ENCODE measurements at regions not wholly inside any gene's neighbourhood (a gene's known extent, or its start where the extent isn't known, plus 50 kb on each side); places are given as distances from the start of the nearest gene placed in this dataset.

- no peak for DNase-seq
Measured at GRCh38 chr21:20592463-20592862, 405.7 kb upstream of the NCAM2 start.

- DNase-seq: no peak
Measured at GRCh38 chr21:20603236-20603635, 395.0 kb upstream of the NCAM2 start.

- no peak for DNase-seq
Measured at GRCh38 chr21:20611008-20611407, 387.2 kb upstream of the NCAM2 start.

GRCh38 chr21:20613654-20614053 lies 384.6 kb upstream of the NCAM2 start:
- DNase-seq: no peak

- DNase-seq: no peak
Measured at GRCh38 chr21:20617130-20617529, 381.1 kb upstream of the NCAM2 start.

GRCh38 chr21:20618878-20619277 lies 379.3 kb upstream of the NCAM2 start:
- no peak for DNase-seq

- DNase-seq: no peak
Measured at GRCh38 chr21:20627594-20627993, 370.6 kb upstream of the NCAM2 start.

- DNase-seq: no peak
Measured at GRCh38 chr21:20631633-20632032, 366.6 kb upstream of the NCAM2 start.

GRCh38 chr21:20639026-20639425 lies 359.2 kb upstream of the NCAM2 start:
- DNase-seq: no peak

- no peak for DNase-seq
Measured at GRCh38 chr21:20641241-20641640, 357.0 kb upstream of the NCAM2 start.

GRCh38 chr21:20642681-20643080 lies 355.5 kb upstream of the NCAM2 start:
- DNase-seq: no peak

GRCh38 chr21:20644552-20644951 lies 353.7 kb upstream of the NCAM2 start:
- no peak for DNase-seq

- DNase-seq: no peak
Measured at GRCh38 chr21:20645344-20645743, 352.9 kb upstream of the NCAM2 start.

- DNase-seq: no peak
Measured at GRCh38 chr21:20646431-20647165, 351.6 kb upstream of the NCAM2 start.

- no peak for DNase-seq
Measured at GRCh38 chr21:20647607-20648006, 350.6 kb upstream of the NCAM2 start.

- DNase-seq: no peak
Measured at GRCh38 chr21:20649231-20649630, 349.0 kb upstream of the NCAM2 start.

GRCh38 chr21:20652846-20653245 lies 345.4 kb upstream of the NCAM2 start:
- DNase-seq: no peak

GRCh38 chr21:20661246-20661645 lies 337.0 kb upstream of the NCAM2 start:
- DNase-seq: no peak

- no peak for DNase-seq
Measured at GRCh38 chr21:20661745-20662422, 336.3 kb upstream of the NCAM2 start.

- no peak for DNase-seq
Measured at GRCh38 chr21:20662514-20662913, 335.7 kb upstream of the NCAM2 start.

- DNase-seq: no peak
Measured at GRCh38 chr21:20667931-20668330, 330.3 kb upstream of the NCAM2 start.

- DNase-seq: no peak
Measured at GRCh38 chr21:20685475-20685874, 312.7 kb upstream of the NCAM2 start.

- no peak for DNase-seq
Measured at GRCh38 chr21:20698585-20698984, 299.6 kb upstream of the NCAM2 start.

- DNase-seq: no peak
Measured at GRCh38 chr21:20701235-20701634, 297.0 kb upstream of the NCAM2 start.
